Gastroesophageal sphincter (tissue), 4 donors: ENCODE measurements at regions not wholly inside any gene's neighbourhood (a gene's known extent, or its start where the extent isn't known, plus 50 kb on each side); places are given as distances from the start of the nearest gene placed in this dataset.

ENCODE experiments used
- ATAC-seq: fragments of 150-250 bp; one replicate; pipeline ENCODE4 v1.9.1; 2016; ENCODE audit warnings: mild to moderate bottlenecking, moderate library complexity
- H3K27ac ChIP-seq, 4 donors: fragments of 200-600 bp; sonication (generic) in 3 of 4; 1 replicate in 3 of 4; 2 replicates in 1 of 4; pipeline ENCODE4 v1.5.1; 2016 to 2019
- H3K27me3 ChIP-seq: fragments of 200-600 bp; sonication (generic); one replicate; pipeline ENCODE4 v1.5.1; 2019
- H3K36me3 ChIP-seq, 2 donors: fragments of 200-600 bp; sonication (generic); one replicate each; pipeline ENCODE4 v1.5.1; 2019; ENCODE audit warnings: control low read depth in 1 of 2
- H3K4me1 ChIP-seq, 3 donors: fragments of 200-600 bp; sonication (generic); 1 replicate in 2 of 3; 2 replicates in 1 of 3; pipeline ENCODE4 v1.5.1; 2016 to 2019; ENCODE audit warnings: control low read depth in 2 of 3
- H3K4me3 ChIP-seq, 2 donors: fragments of 200-600 bp; sonication (generic); one replicate each; pipeline ENCODE4 v1.5.1; 2019; ENCODE audit warnings: mild to moderate bottlenecking in 1 of 2, moderate library complexity in 1 of 2
- H3K9me3 ChIP-seq, 3 donors: fragments of 200-600 bp; sonication (generic); one replicate each; pipeline ENCODE4 v1.5.1; 2017 to 2019; ENCODE audit warnings: control low read depth in 2 of 3
- EP300 ChIP-seq: sonication (generic); formaldehyde crosslinking; IDR thresholded peaks from one replicate; pipeline ENCODE4 v1.6.1; 2017; ENCODE audit warnings: antibody characterized with exemption, mild to moderate bottlenecking
- POLR2A ChIP-seq, 2 donors: fragments of 450-650 bp; IDR thresholded peaks; one replicate each; pipeline ENCODE4 v1.6.1; 2017; ENCODE audit warnings: antibody characterized with exemption in 2 of 2, mild to moderate bottlenecking in 2 of 2, moderate library complexity in 1 of 2
- POLR2AphosphoS5 ChIP-seq: sonication (generic); formaldehyde crosslinking; IDR thresholded peaks from one replicate; pipeline ENCODE4 v1.6.1; 2017; ENCODE audit warnings: antibody characterized with exemption
- WGBS, 2 donors: methylation state at CpG; one replicate each; pipeline ENCODE4 v1.1.5; 2018; ENCODE audit warnings: low coverage in 1 of 2; 5-methylcytosine and 5-hydroxymethylcytosine counted together
- TF ChIP-seq, protein P1 (sequence below), 4 experiments: fragments of 200-600 bp in 2 of 4; fragments of 450-650 bp in 2 of 4; sonication (generic) in 1 of 4; IDR thresholded peaks; one replicate each; pipeline ENCODE4 v1.5.1; 2017 to 2019; ENCODE audit warnings: antibody characterized with exemption in 4 of 4, mild to moderate bottlenecking in 2 of 4, moderate library complexity in 2 of 4

DNA sequence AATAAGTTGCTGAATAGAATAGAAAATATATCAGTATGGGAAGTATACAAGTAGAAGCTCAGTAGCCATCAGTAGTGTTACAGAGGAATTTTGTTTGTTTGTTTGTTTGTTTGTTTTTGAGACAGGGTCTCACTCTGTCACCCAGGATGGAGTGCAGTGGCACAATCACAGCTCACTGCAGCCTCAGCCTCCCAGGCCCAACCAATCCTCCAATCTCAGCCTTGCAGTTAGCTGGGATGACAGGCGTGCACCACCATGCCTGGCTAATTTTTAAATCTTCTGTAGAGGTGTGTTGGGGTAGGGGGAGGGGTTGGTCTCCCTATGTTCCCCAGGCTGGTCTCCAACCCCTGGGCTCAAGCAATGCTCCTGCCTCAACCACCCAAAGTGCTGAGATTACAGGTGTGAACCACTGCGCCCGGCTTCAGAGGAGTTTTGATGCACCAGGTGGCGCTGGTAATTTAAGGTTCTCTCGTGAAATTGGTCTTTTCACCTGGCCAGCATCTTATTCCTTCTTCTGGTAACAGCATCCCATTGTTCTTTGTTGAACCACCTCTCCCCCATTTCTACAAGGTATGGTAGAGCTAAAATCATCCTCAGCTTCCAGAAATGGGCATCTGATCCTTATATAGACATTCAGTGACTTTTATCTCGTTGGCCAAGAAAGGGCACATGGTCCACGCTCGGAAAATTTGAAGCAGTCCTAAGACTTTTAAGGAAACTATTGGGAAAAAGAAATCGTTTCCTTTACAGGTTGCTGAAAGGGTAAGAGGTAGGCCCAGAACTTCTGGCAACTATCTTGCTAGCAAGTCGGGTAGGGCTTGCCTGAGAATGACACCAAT, 157.1 kb downstream of the ARRDC3 start:
- Histone ChIP-seq H3K27ac (no peak overlapping the region), H3K36me3 (no peaks in the 10 kb centered on the region), H3K4me3 (no peak overlapping the region), H3K4me1 (peaks cover 0 to 6% (median 0%) of the 10 kb centered on the region in 3 donors), H3K9me3 (no peaks in the 10 kb centered on the region), H3K27me3 (no peaks in the 10 kb centered on the region)
- TF ChIP-seq POLR2A (IDR thresholded peaks at IDR 0.05) (no peak), POLR2AphosphoS5 (no peak), EP300 (no peak)
- TF ChIP-seq, protein P1, sequence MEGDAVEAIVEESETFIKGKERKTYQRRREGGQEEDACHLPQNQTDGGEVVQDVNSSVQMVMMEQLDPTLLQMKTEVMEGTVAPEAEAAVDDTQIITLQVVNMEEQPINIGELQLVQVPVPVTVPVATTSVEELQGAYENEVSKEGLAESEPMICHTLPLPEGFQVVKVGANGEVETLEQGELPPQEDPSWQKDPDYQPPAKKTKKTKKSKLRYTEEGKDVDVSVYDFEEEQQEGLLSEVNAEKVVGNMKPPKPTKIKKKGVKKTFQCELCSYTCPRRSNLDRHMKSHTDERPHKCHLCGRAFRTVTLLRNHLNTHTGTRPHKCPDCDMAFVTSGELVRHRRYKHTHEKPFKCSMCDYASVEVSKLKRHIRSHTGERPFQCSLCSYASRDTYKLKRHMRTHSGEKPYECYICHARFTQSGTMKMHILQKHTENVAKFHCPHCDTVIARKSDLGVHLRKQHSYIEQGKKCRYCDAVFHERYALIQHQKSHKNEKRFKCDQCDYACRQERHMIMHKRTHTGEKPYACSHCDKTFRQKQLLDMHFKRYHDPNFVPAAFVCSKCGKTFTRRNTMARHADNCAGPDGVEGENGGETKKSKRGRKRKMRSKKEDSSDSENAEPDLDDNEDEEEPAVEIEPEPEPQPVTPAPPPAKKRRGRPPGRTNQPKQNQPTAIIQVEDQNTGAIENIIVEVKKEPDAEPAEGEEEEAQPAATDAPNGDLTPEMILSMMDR (IDR thresholded peaks at IDR 0.05) = peak in 3 of 4 experiments; percentile 9 to 46 (median 27)
- ATAC-seq = no peak
- WGBS, 2 donors = 77 to 82% methylated on average over 8 to 10 of the region's 10 CpGs

- TF ChIP-seq POLR2A (IDR thresholded peaks at IDR 0.05) = no peak
- TF ChIP-seq POLR2AphosphoS5 = no peak
- no peak for TF ChIP-seq EP300
- TF ChIP-seq, protein P1 (IDR thresholded peaks at IDR 0.05) = no peak
- WGBS, 2 donors = 73 to 79% methylated on average over 2 of the region's 2 CpGs
- Histone ChIP-seq H3K4me3 (no peak overlapping the region), H3K27me3 (no peaks in the 10 kb centered on the region), H3K27ac (no peak overlapping the region), H3K4me1 (no peaks in the 10 kb centered on the region), H3K36me3 (no peaks in the 10 kb centered on the region), H3K9me3 (no peaks in the 10 kb centered on the region)
- no peak for ATAC-seq
Measured at GRCh38 chr5:91224969-91225368, 158.1 kb downstream of the ARRDC3 start.

GRCh38 chr5:91224456-91224855, 158.7 kb downstream of the ARRDC3 start:
- TF ChIP-seq POLR2AphosphoS5 = no peak
- no peak for TF ChIP-seq POLR2A (IDR thresholded peaks at IDR 0.05)
- TF ChIP-seq, protein P1 (IDR thresholded peaks at IDR 0.05) = no peak
- no peak for TF ChIP-seq EP300
- no peak overlapping the region for H3K27ac ChIP-seq
- H3K9me3 ChIP-seq = no peaks in the 10 kb centered on the region
- H3K36me3 ChIP-seq = no peaks in the 10 kb centered on the region
- 100% methylated on average over 1 of the region's 1 CpG for WGBS, 2 donors
- no peaks in the 10 kb centered on the region for H3K4me1 ChIP-seq
- no peaks in the 10 kb centered on the region for H3K27me3 ChIP-seq
- H3K4me3 ChIP-seq = no peak overlapping the region
- no peak for ATAC-seq

GRCh38 chr5:91223886-91224285, 159.2 kb downstream of the ARRDC3 start:
- H3K27me3 ChIP-seq = no peaks in the 10 kb centered on the region
- no peak overlapping the region for H3K27ac ChIP-seq
- no peaks in the 10 kb centered on the region for H3K4me1 ChIP-seq
- TF ChIP-seq POLR2AphosphoS5 = no peak
- no peak for TF ChIP-seq POLR2A (IDR thresholded peaks at IDR 0.05)
- no peak for TF ChIP-seq EP300
- TF ChIP-seq, protein P1 (IDR thresholded peaks at IDR 0.05) = no peak
- no peak for ATAC-seq
- H3K36me3 ChIP-seq = no peaks in the 10 kb centered on the region
- WGBS, 2 donors = 89 to 94% methylated on average over 1 of the region's 1 CpG
- H3K4me3 ChIP-seq = no peak overlapping the region
- no peaks in the 10 kb centered on the region for H3K9me3 ChIP-seq

DNA sequence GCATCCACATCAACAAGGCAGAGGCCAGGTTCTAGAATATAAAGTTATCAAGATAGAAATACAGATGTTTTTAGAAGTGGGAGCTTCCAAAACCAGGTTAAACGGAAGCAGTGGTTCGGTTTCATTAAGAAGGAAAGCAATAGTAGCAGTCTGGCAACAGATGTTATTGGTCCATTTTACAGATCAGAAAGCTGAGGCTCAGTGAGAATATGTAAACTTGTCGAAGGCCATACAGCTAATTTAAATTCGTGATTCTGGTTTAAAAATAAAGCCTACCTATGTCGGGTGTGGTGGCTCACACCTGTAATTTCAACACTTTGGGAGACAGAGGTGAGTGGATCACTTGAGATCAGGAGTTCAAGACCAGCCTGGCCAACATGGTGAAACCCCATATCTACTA, 160.6 kb downstream of the ARRDC3 start:
- Histone ChIP-seq H3K4me1 (no peaks in the 10 kb centered on the region), H3K27me3 (no peaks in the 10 kb centered on the region), H3K36me3 (no peaks in the 10 kb centered on the region), H3K27ac (no peak overlapping the region), H3K4me3 (no peak overlapping the region), H3K9me3 (no peaks in the 10 kb centered on the region)
- WGBS, 2 donors = 89 to 100% methylated on average over 3 to 5 of the region's 5 CpGs
- ATAC-seq = no peak
- TF ChIP-seq POLR2A (IDR thresholded peaks at IDR 0.05) = no peak
- TF ChIP-seq, protein P1 (IDR thresholded peaks at IDR 0.05) = no peak
- TF ChIP-seq EP300 = no peak
- TF ChIP-seq POLR2AphosphoS5 = no peak
